ENCODE measurements at regions not wholly inside any gene's neighbourhood (a gene's known extent, or its start where the extent isn't known, plus 50 kb on each side); places are given as distances from the start of the nearest gene placed in this dataset.
A peak's percentile ranks its signal among the peaks of the same experiment; 100 is the strongest.

GRCh38 chr6:8736156-8736895, 301.0 kb upstream of the SLC35B3 start:
- Histone ChIP-seq H3K4me3 (ENCODE audit: low read length in 2 of 2) (peak overlapping the region in 1 of 2 donors; percentile 28), H3K27ac (ENCODE audit: low read length) (peak overlapping the region; percentile 37)

DNA sequence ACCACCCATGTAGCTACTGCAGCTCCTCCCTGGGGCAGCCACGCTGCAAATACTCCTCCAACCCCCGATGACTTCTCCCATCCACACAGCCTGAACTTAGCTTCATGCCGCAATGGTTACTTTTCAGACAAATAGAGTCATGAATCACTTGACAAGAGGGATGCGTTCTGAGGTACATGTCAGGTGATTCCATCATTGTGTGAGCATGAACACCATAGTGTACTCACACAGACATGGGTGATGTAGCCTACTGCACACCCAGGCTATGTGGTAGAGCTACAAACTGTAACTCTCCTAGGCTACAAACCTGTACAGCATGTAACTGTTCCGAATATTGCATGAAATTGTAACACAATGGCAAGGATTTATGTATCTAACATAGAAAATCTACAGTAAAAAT, 298.5 kb upstream of the SLC35B3 start:
- Histone ChIP-seq H3K4me3 (ENCODE audit: low read length in 2 of 2) (no peak overlapping the region), H3K9ac (ENCODE audit: low read length in 2 of 2) (no peak overlapping the region), H3K27ac (ENCODE audit: low read length) (no peak overlapping the region), H3K9me3 (ENCODE audit: control insufficient read depth in 2 of 2, low read length in 2 of 2) (no peaks in the 10 kb centered on the region), H3K4me1 (ENCODE audit: control insufficient read depth, insufficient read depth, low read length) (no peaks in the 10 kb centered on the region), H3K36me3 (ENCODE audit: control insufficient read depth in 2 of 2, insufficient read depth in 2 of 2, low read length in 2 of 2) (no peaks in the 10 kb centered on the region), H3K27me3 (ENCODE audit: control insufficient read depth in 1 of 2, insufficient read depth in 2 of 2, low read length in 2 of 2) (no peaks in the 10 kb centered on the region)

More at GRCh38 chr6:8736156-8736895, 301.0 kb upstream of the SLC35B3 start:
- H3K9ac ChIP-seq (ENCODE audit: low read length in 2 of 2) = no peak overlapping the region
- no peaks in the 10 kb centered on the region for H3K9me3 ChIP-seq (ENCODE audit: control insufficient read depth in 2 of 2, low read length in 2 of 2)
- no peaks in the 10 kb centered on the region for H3K36me3 ChIP-seq (ENCODE audit: control insufficient read depth in 2 of 2, insufficient read depth in 2 of 2, low read length in 2 of 2)
- H3K4me1 ChIP-seq (ENCODE audit: control insufficient read depth, insufficient read depth, low read length) = no peaks in the 10 kb centered on the region
- H3K27me3 ChIP-seq (ENCODE audit: control insufficient read depth in 1 of 2, insufficient read depth in 2 of 2, low read length in 2 of 2) = no peaks in the 10 kb centered on the region

GRCh38 chr6:8731874-8732273, 296.5 kb upstream of the SLC35B3 start:
- no peaks in the 10 kb centered on the region for H3K4me1 ChIP-seq (ENCODE audit: control insufficient read depth, insufficient read depth, low read length)
- H3K27ac ChIP-seq (ENCODE audit: low read length) = no peak overlapping the region
- no peaks in the 10 kb centered on the region for H3K9me3 ChIP-seq (ENCODE audit: control insufficient read depth in 2 of 2, low read length in 2 of 2)
- no peaks in the 10 kb centered on the region for H3K36me3 ChIP-seq (ENCODE audit: control insufficient read depth in 2 of 2, insufficient read depth in 2 of 2, low read length in 2 of 2)
- no peak overlapping the region for H3K4me3 ChIP-seq (ENCODE audit: low read length in 2 of 2)
- no peak overlapping the region for H3K9ac ChIP-seq (ENCODE audit: low read length in 2 of 2)
- no peaks in the 10 kb centered on the region for H3K27me3 ChIP-seq (ENCODE audit: control insufficient read depth in 1 of 2, insufficient read depth in 2 of 2, low read length in 2 of 2)

- no peaks in the 10 kb centered on the region for H3K9me3 ChIP-seq (ENCODE audit: control insufficient read depth in 2 of 2, low read length in 2 of 2)
- H3K27ac ChIP-seq (ENCODE audit: low read length) = no peak overlapping the region
- no peak overlapping the region for H3K9ac ChIP-seq (ENCODE audit: low read length in 2 of 2)
- H3K27me3 ChIP-seq (ENCODE audit: control insufficient read depth in 1 of 2, insufficient read depth in 2 of 2, low read length in 2 of 2) = no peaks in the 10 kb centered on the region
- no peak overlapping the region for H3K4me3 ChIP-seq (ENCODE audit: low read length in 2 of 2)
- H3K4me1 ChIP-seq (ENCODE audit: control insufficient read depth, insufficient read depth, low read length) = no peaks in the 10 kb centered on the region
- no peaks in the 10 kb centered on the region for H3K36me3 ChIP-seq (ENCODE audit: control insufficient read depth in 2 of 2, insufficient read depth in 2 of 2, low read length in 2 of 2)
Measured at GRCh38 chr6:8710668-8711431, 275.5 kb upstream of the SLC35B3 start.

DNA sequence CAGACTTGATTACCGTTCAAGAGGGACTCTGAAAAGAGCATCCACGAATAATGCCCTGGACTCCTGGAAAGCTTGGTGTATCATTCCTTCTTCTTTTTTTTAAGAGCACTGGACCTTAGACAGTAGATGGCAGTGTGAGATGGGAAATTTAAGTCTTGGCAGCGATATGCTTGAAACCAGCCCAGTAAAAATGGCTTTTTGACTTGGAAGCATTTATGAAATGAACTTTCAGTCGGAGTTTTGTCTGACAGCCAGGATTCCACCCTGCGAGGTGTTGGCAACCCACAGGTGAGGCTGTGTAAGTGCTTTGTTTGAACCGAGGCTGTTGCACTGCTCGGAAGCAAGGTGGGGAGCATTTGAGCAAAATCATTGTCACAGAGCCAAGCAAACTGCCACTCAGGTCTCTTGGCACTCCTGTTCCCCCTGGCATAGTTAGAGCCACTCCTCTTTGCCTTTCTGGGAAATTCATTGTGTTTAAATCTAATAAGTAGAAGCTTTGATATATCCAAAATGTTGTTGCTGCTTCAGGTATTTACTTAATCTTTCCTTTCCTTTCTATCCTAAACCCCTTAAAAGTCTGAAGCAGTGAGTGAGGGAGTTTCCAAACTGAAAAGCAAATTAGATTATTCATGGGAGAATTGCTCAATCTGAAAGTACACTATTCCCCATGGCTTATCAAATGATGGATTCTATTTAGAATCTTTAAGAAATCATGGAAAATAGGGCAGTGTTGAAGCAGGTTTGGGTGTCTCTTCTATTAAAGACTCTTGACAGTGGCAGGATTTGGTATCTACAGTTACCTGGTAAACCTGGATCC, 272.8 kb upstream of the SLC35B3 start:
- no peaks in the 10 kb centered on the region for H3K27me3 ChIP-seq (ENCODE audit: control insufficient read depth in 1 of 2, insufficient read depth in 2 of 2, low read length in 2 of 2)
- H3K9ac ChIP-seq (ENCODE audit: low read length in 2 of 2) = no peak overlapping the region
- no peaks in the 10 kb centered on the region for H3K4me1 ChIP-seq (ENCODE audit: control insufficient read depth, insufficient read depth, low read length)
- peak overlapping the region; percentile 66 to 71 for H3K4me3 ChIP-seq (ENCODE audit: low read length in 2 of 2)
- no peak overlapping the region for H3K27ac ChIP-seq (ENCODE audit: low read length)
- no peaks in the 10 kb centered on the region for H3K36me3 ChIP-seq (ENCODE audit: control insufficient read depth in 2 of 2, insufficient read depth in 2 of 2, low read length in 2 of 2)
- H3K9me3 ChIP-seq (ENCODE audit: control insufficient read depth in 2 of 2, low read length in 2 of 2) = no peaks in the 10 kb centered on the region

- no peaks in the 10 kb centered on the region for H3K27me3 ChIP-seq (ENCODE audit: control insufficient read depth in 1 of 2, insufficient read depth in 2 of 2, low read length in 2 of 2)
- H3K4me1 ChIP-seq (ENCODE audit: control insufficient read depth, insufficient read depth, low read length) = no peaks in the 10 kb centered on the region
- no peak overlapping the region for H3K9ac ChIP-seq (ENCODE audit: low read length in 2 of 2)
- no peaks in the 10 kb centered on the region for H3K36me3 ChIP-seq (ENCODE audit: control insufficient read depth in 2 of 2, insufficient read depth in 2 of 2, low read length in 2 of 2)
- H3K27ac ChIP-seq (ENCODE audit: low read length) = no peak overlapping the region
- no peak overlapping the region for H3K4me3 ChIP-seq (ENCODE audit: low read length in 2 of 2)
- H3K9me3 ChIP-seq (ENCODE audit: control insufficient read depth in 2 of 2, low read length in 2 of 2) = no peaks in the 10 kb centered on the region
Measured at GRCh38 chr6:8707369-8707768, 272.0 kb upstream of the SLC35B3 start.

DNA sequence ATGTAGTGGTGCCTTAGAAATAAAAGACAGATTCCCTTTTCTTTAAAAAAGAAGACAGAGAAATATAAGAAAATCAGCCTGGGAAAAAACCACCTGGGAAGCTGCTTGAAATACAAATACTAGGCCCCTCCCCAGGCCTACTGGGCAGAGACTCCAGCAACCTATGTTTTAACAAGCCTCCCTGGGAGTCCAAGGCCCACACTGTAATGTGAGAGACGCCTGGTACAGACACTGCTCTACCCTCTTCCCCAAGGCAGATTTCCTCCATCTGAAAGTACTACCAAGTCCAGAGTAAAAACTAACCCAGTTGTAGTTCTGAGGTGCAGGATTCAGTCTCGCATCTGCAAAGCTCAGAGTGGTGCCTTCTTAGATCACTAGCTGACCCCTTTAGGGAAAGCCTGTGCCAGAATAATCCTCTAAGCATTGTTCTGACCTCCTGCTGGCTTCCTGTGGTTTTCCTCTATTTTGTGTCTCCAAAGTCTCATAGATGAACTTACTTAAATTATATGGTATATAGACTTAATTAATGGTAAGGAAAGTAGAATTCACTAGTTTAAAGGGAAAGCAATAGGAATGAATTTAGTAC, 270.2 kb upstream of the SLC35B3 start:
- Histone ChIP-seq H3K4me3 (ENCODE audit: low read length in 2 of 2) (no peak overlapping the region), H3K9me3 (ENCODE audit: control insufficient read depth in 2 of 2, low read length in 2 of 2) (no peaks in the 10 kb centered on the region), H3K4me1 (ENCODE audit: control insufficient read depth, insufficient read depth, low read length) (no peaks in the 10 kb centered on the region), H3K9ac (ENCODE audit: low read length in 2 of 2) (no peak overlapping the region), H3K36me3 (ENCODE audit: control insufficient read depth in 2 of 2, insufficient read depth in 2 of 2, low read length in 2 of 2) (no peaks in the 10 kb centered on the region), H3K27me3 (ENCODE audit: control insufficient read depth in 1 of 2, insufficient read depth in 2 of 2, low read length in 2 of 2) (no peaks in the 10 kb centered on the region), H3K27ac (ENCODE audit: low read length) (no peak overlapping the region)

- Histone ChIP-seq H3K9me3 (ENCODE audit: control insufficient read depth in 2 of 2, low read length in 2 of 2) (no peaks in the 10 kb centered on the region), H3K9ac (ENCODE audit: low read length in 2 of 2) (no peak overlapping the region), H3K27ac (ENCODE audit: low read length) (no peak overlapping the region), H3K4me3 (ENCODE audit: low read length in 2 of 2) (no peak overlapping the region), H3K4me1 (ENCODE audit: control insufficient read depth, insufficient read depth, low read length) (no peaks in the 10 kb centered on the region), H3K36me3 (ENCODE audit: control insufficient read depth in 2 of 2, insufficient read depth in 2 of 2, low read length in 2 of 2) (no peaks in the 10 kb centered on the region), H3K27me3 (ENCODE audit: control insufficient read depth in 1 of 2, insufficient read depth in 2 of 2, low read length in 2 of 2) (no peaks in the 10 kb centered on the region)
Measured at GRCh38 chr6:8703059-8703458, 267.7 kb upstream of the SLC35B3 start.

- Histone ChIP-seq H3K9me3 (ENCODE audit: control insufficient read depth in 2 of 2, low read length in 2 of 2) (no peaks in the 10 kb centered on the region), H3K4me3 (ENCODE audit: low read length in 2 of 2) (no peak overlapping the region), H3K27me3 (ENCODE audit: control insufficient read depth in 1 of 2, insufficient read depth in 2 of 2, low read length in 2 of 2) (no peaks in the 10 kb centered on the region), H3K27ac (ENCODE audit: low read length) (no peak overlapping the region), H3K36me3 (ENCODE audit: control insufficient read depth in 2 of 2, insufficient read depth in 2 of 2, low read length in 2 of 2) (no peaks in the 10 kb centered on the region), H3K4me1 (ENCODE audit: control insufficient read depth, insufficient read depth, low read length) (no peaks in the 10 kb centered on the region), H3K9ac (ENCODE audit: low read length in 2 of 2) (no peak overlapping the region)
Measured at GRCh38 chr6:8688821-8689220, 253.5 kb upstream of the SLC35B3 start.

DNA sequence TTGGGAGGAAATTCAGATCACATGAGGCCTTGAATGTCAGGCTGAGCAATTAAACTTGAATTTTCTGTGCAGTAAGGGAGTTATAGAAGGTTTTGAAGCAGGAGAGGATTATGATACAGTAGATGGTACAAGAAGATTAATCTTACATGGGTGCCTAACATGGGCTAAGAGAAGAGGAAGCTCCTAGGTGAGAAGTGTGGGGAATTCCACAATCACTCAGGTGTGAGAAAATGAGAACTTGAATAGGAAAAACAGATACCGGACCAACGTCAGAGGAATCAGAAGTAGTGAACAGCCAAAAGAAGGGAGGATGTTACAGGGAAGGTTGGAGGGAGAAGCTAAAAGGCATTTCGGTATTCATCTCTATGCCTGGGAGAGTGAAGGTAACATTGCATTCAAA, 250.7 kb upstream of the SLC35B3 start:
- H3K4me1 ChIP-seq (ENCODE audit: control insufficient read depth, insufficient read depth, low read length) = no peaks in the 10 kb centered on the region
- no peak overlapping the region for H3K27ac ChIP-seq (ENCODE audit: low read length)
- H3K4me3 ChIP-seq (ENCODE audit: low read length in 2 of 2) = no peak overlapping the region
- H3K9me3 ChIP-seq (ENCODE audit: control insufficient read depth in 2 of 2, low read length in 2 of 2) = no peaks in the 10 kb centered on the region
- no peak overlapping the region for H3K9ac ChIP-seq (ENCODE audit: low read length in 2 of 2)
- H3K27me3 ChIP-seq (ENCODE audit: control insufficient read depth in 1 of 2, insufficient read depth in 2 of 2, low read length in 2 of 2) = no peaks in the 10 kb centered on the region
- no peaks in the 10 kb centered on the region for H3K36me3 ChIP-seq (ENCODE audit: control insufficient read depth in 2 of 2, insufficient read depth in 2 of 2, low read length in 2 of 2)

All from stomach smooth muscle (tissue), 2 donors.